Heart left ventricle (tissue), 13 donors: ENCODE measurements at regions not wholly inside any gene's neighbourhood (a gene's known extent, or its start where the extent isn't known, plus 50 kb on each side); places are given as distances from the start of the nearest gene placed in this dataset.

Experiments
- CTCF ChIP-seq, 12 donors: fragments of 200-600 bp; sonication (generic) in 4 of 12; IDR thresholded peaks; one replicate each; pipeline versions ENCODE4 v1.5.0 to v1.8.0; 2018 to 2022; ENCODE audit warnings: antibody characterized with exemption in 12 of 12, mild to moderate bottlenecking in 5 of 12
- POLR2A ChIP-seq, 2 donors: fragments of 450-650 bp; IDR thresholded peaks; one replicate each; pipeline ENCODE4 v1.6.1; 2017; ENCODE audit warnings: antibody characterized with exemption in 2 of 2, mild to moderate bottlenecking in 2 of 2, moderate library complexity in 2 of 2
- donor health status: ischemic (EF 13 %, LVEDD 7.1; RV severe dilation, severe dysfunction).
- donor health status: DM: no; HTN: yes; CAD: no.
- donor health status: DM: no; HTN: no; CAD: no.
- donor health status: ischemic (EF 25% LVEDD 6.9; RV normal size, moderate dysfunction).
- donor health status: ischemic (EF 25% LVEDD 5.7; RV mildly dilated, moderate dysfunction).
- donor health status: ischemic (EF 35%, LVEDD 5.7; RV mildly dilated, moderate dysfunction).
- donor health status: nonischemic (EF 11% LVEDD 7.7; RV severe dilation, severe dysfunction).
- donor health status: DM: yes; HTN: yes; CAD: no.
- donor health status: PGD.
- donor health status: ischemic (EF 29% LVEDD 5.4; RV normal size, mild dysfunction).
- donor health status: nonischemic (EF 23%, LVEDD 6.1; RV moderate dilation, normal function).

GRCh38 chrX:67105758-67106116 lies 438.1 kb upstream of the AR start:
- TF ChIP-seq CTCF (IDR thresholded peaks at IDR 0.05) = no peak
- no peak for TF ChIP-seq POLR2A (IDR thresholded peaks at IDR 0.05)
